Tibial artery (tissue), 4 donors: ENCODE measurements at regions not wholly inside any gene's neighbourhood (a gene's known extent, or its start where the extent isn't known, plus 50 kb on each side); places are given as distances from the start of the nearest gene placed in this dataset.

Source experiments
- DNase-seq, 2 donors: peaks; one replicate each; pipeline ENCODE4 v3.0.0-alpha.2; 2019
- H3K27ac ChIP-seq, 2 donors: fragments of 200-600 bp; sonication (generic) in 1 of 2; 1 replicate in 1 of 2; 2 replicates in 1 of 2; pipeline ENCODE4 v1.5.1; 2018 to 2019; ENCODE audit warnings: mild to moderate bottlenecking in 1 of 2
- H3K27me3 ChIP-seq, 2 donors: fragments of 200-600 bp; sonication (generic) in 1 of 2; one replicate each; pipeline versions ENCODE4 v1.5.1 to v1.6.0; 2016 to 2019
- H3K36me3 ChIP-seq, 3 donors: fragments of 200-600 bp; sonication (generic) in 2 of 3; one replicate each; pipeline ENCODE4 v1.5.1; 2016 to 2019; ENCODE audit warnings: mild to moderate bottlenecking in 2 of 3
- H3K4me1 ChIP-seq, 4 donors: fragments of 200-600 bp; sonication (generic) in 2 of 4; 1 replicate in 3 of 4; 2 replicates in 1 of 4; pipeline ENCODE4 v1.5.1; 2016 to 2019
- H3K4me3 ChIP-seq, 2 donors: fragments of 200-600 bp; sonication (generic) in 1 of 2; 1 replicate in 1 of 2; 2 replicates in 1 of 2; pipeline ENCODE4 v1.5.1; 2018 to 2019; ENCODE audit warnings: mild to moderate bottlenecking in 2 of 2
- H3K9me3 ChIP-seq, 3 donors: fragments of 200-600 bp; sonication (generic) in 1 of 3; one replicate each; pipeline ENCODE4 v1.5.1; 2016 to 2019
- intact Hi-C: fragments of 100-400 bp; cut with DNase I; formaldehyde crosslinking; loops from one replicate; pipeline ENCODE4 v1.15.0; 2023; ENCODE audit warnings: low total_unique reads
- TF ChIP-seq, protein P1 (sequence below), 2 experiments: fragments of 200-600 bp in 1 of 2; fragments of 450-650 bp in 1 of 2; IDR thresholded peaks; one replicate each; pipeline ENCODE4 v1.5.1; 2017 to 2019; ENCODE audit warnings: antibody characterized with exemption in 2 of 2, mild to moderate bottlenecking in 1 of 2, moderate library complexity in 1 of 2

DNA sequence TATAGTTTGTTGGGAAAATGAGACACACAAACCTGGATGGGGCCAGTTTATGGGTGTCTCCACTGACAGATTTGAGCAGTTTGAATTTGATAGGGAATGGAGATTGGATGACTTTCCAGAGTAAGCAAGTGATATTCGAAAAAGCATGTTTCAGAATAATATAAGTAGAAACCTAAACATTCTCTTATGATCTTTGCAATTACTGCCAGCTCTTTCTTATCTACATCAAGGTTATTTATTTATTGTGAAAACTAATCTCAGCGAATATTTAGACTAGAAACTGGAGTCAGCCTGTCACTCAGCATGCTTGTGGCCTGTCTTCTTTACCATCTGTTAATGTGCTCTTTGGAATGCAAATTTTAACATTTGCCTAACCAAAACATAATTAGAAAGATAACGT lies 57.8 kb upstream of the SPPL2A start:
- no peak overlapping the region for H3K27ac ChIP-seq
- no peaks in the 10 kb centered on the region for H3K27me3 ChIP-seq
- no peaks in the 10 kb centered on the region for H3K36me3 ChIP-seq
- H3K4me1 ChIP-seq = no peaks in the 10 kb centered on the region
- H3K4me3 ChIP-seq = no peak overlapping the region
- H3K9me3 ChIP-seq = no peaks in the 10 kb centered on the region
- intact Hi-C loops = no loop called here
- no peak for DNase-seq
- TF ChIP-seq, protein P1, sequence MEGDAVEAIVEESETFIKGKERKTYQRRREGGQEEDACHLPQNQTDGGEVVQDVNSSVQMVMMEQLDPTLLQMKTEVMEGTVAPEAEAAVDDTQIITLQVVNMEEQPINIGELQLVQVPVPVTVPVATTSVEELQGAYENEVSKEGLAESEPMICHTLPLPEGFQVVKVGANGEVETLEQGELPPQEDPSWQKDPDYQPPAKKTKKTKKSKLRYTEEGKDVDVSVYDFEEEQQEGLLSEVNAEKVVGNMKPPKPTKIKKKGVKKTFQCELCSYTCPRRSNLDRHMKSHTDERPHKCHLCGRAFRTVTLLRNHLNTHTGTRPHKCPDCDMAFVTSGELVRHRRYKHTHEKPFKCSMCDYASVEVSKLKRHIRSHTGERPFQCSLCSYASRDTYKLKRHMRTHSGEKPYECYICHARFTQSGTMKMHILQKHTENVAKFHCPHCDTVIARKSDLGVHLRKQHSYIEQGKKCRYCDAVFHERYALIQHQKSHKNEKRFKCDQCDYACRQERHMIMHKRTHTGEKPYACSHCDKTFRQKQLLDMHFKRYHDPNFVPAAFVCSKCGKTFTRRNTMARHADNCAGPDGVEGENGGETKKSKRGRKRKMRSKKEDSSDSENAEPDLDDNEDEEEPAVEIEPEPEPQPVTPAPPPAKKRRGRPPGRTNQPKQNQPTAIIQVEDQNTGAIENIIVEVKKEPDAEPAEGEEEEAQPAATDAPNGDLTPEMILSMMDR (IDR thresholded peaks at IDR 0.05) = no peak

DNA sequence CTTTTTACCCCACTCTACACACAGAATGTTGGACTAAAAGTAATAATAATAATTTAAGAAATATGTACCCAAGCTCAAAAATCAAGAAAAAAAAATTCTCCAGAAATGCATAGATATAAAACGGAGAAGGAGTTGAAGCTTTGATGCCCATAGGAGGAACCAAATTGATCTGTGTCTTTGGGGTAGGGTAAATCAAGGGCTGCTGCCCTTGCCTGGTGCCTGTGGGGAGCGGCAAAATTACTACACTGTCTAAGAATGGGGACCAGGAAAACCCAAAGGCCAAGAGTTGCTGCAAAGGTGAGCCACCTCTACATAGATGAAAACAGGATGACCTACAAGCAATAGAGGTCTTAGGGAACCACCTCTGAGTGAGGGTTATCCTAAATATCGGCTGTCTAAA lies 56.0 kb upstream of the SPPL2A start:
- Histone ChIP-seq H3K36me3 (no peaks in the 10 kb centered on the region), H3K9me3 (no peaks in the 10 kb centered on the region), H3K4me1 (no peaks in the 10 kb centered on the region), H3K4me3 (no peak overlapping the region), H3K27me3 (no peaks in the 10 kb centered on the region), H3K27ac (no peak overlapping the region)
- TF ChIP-seq, protein P1 (IDR thresholded peaks at IDR 0.05) = no peak
- DNase-seq = no peak
- intact Hi-C loops = no loop called here

DNA sequence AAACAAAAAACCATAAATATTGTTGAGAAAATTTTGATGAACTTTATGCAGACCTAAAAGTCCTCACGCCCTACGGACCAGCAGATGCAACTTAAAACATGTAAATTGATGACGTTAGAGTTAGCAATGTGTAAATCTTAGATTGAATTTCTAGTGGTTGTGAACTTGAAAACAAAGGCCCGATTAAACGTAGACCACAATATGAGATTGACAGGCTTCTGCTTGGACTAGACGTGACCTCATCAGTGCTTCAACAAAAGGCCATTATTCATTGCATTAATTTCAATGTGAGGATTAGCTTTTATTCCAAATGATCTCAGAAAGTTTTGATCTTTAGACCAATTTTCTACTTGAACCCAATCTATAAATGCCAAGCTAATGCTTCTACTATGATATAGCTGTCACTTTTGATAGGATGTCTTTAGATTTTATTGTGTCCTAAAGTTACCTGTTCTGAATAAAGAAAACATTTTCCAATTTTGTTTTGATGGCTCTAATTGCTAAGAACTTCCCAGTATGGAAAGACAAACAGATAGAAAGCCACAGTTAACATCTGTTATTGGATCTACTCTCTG lies 55.4 kb upstream of the SPPL2A start:
- no peaks in the 10 kb centered on the region for H3K4me1 ChIP-seq
- H3K36me3 ChIP-seq = no peaks in the 10 kb centered on the region
- TF ChIP-seq, protein P1 (IDR thresholded peaks at IDR 0.05) = no peak
- H3K27me3 ChIP-seq = no peaks in the 10 kb centered on the region
- no peaks in the 10 kb centered on the region for H3K9me3 ChIP-seq
- intact Hi-C loops = no loop called here
- H3K4me3 ChIP-seq = no peak overlapping the region
- DNase-seq = no peak
- H3K27ac ChIP-seq = no peak overlapping the region

DNA sequence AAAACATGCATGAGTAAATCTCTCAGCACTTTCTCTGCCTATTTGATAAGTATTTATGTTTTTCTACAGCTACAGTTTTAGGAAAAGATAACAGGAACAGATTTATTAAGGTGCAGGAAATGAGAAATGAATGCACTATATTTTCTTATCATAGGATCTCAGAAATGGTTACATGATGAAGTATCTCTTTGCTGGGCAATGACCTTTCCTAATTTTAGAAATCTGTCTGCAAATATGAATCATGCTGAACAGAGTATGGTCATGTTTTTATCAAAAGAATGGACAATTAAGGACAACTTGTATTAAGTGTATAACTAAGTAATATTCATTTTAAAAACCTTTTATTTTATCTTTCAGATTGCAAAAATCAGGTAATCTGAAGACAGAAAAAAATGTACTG lies 53.8 kb upstream of the SPPL2A start:
- intact Hi-C loops = no loop called here
- Histone ChIP-seq H3K27me3 (no peaks in the 10 kb centered on the region), H3K4me1 (no peaks in the 10 kb centered on the region), H3K27ac (no peak overlapping the region), H3K9me3 (no peaks in the 10 kb centered on the region), H3K36me3 (no peaks in the 10 kb centered on the region), H3K4me3 (no peak overlapping the region)
- TF ChIP-seq, protein P1 (IDR thresholded peaks at IDR 0.05) = no peak
- DNase-seq = no peak

DNA sequence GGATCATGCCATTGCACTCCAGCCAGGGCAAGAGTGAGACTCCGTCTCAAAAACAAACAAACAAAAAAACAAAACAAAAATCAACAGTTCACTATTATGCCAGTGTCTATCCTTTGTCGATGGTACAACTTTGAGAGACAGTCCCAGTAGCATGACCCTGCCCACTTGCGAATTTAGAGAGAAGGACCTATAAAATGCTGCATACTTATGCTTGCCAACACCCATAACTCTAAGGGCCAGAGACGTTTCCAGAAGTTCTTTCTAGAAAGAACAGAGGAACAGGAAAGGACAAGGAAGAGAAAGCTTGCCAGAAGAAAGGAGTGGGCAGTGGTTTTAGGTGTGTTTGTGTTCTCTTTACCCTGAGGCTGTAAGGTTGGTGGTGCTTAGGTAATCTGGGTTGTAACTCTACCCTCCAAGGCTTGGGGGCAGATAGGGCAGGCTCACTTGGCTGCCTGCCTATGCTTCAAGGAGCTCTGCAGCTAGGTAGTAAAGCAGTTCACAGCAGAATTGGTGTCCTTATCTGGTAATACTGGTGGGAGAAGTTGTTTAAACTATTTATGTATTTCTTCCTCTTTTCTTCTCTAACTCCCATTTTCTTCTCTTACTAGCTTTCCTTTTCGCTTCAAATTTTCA lies 50.6 kb upstream of the SPPL2A start:
- no peaks in the 10 kb centered on the region for H3K4me1 ChIP-seq
- no peaks in the 10 kb centered on the region for H3K9me3 ChIP-seq
- no peak overlapping the region for H3K27ac ChIP-seq
- DNase-seq = no peak
- intact Hi-C loops = no loop called here
- no peaks in the 10 kb centered on the region for H3K36me3 ChIP-seq
- TF ChIP-seq, protein P1 (IDR thresholded peaks at IDR 0.05) = no peak
- H3K4me3 ChIP-seq = no peak overlapping the region
- H3K27me3 ChIP-seq = no peaks in the 10 kb centered on the region
